Gastrocnemius medialis (tissue), 4 donors: ENCODE measurements at regions not wholly inside any gene's neighbourhood (a gene's known extent, or its start where the extent isn't known, plus 50 kb on each side); places are given as distances from the start of the nearest gene placed in this dataset.
"Not testable (repeated sequence)": the region's sequence is repeated elsewhere in the genome, so short reads cannot be mapped to it uniquely, and the experiment has no call there.

Experiments used
- ATAC-seq, 2 donors: fragments of 150-250 bp; one replicate each; pipeline ENCODE4 v1.9.1; 2016
- DNase-seq, 2 donors: peaks; one replicate each; pipeline ENCODE4 v3.0.0-alpha.2; 2019
- H3K27ac ChIP-seq, 4 donors: fragments of 200-600 bp; sonication (generic); 1 replicate in 1 of 4; 2 replicates in 3 of 4; pipeline ENCODE4 v1.5.1; 2016 to 2018; ENCODE audit warnings: mild to moderate bottlenecking in 2 of 4, moderate library complexity in 1 of 4
- H3K27me3 ChIP-seq, 3 donors: fragments of 200-600 bp; sonication (generic) in 2 of 3; 1 replicate in 1 of 3; 2 replicates in 2 of 3; pipeline versions ENCODE4 v1.5.1 to v1.6.0; 2016 to 2019; ENCODE audit warnings: mild to moderate bottlenecking in 1 of 3, moderate library complexity in 1 of 3
- H3K36me3 ChIP-seq, 2 donors: fragments of 200-600 bp; sonication (generic) in 1 of 2; one replicate each; pipeline ENCODE4 v1.5.1; 2017 to 2018
- H3K4me1 ChIP-seq, 2 donors: fragments of 200-600 bp; sonication (generic) in 1 of 2; one replicate each; pipeline ENCODE4 v1.5.1; 2016 to 2017; ENCODE audit warnings: mild to moderate bottlenecking in 2 of 2
- H3K4me3 ChIP-seq, 4 donors: fragments of 200-600 bp; sonication (generic) in 3 of 4; 1 replicate in 1 of 4; 2 replicates in 3 of 4; pipeline ENCODE4 v1.5.1; 2016 to 2019; ENCODE audit warnings: mild to moderate bottlenecking in 2 of 4
- H3K9me3 ChIP-seq, 3 donors: fragments of 200-600 bp; sonication (generic) in 2 of 3; 1 replicate in 1 of 3; 2 replicates in 2 of 3; pipeline ENCODE4 v1.5.1; 2016 to 2019
- CTCF ChIP-seq, 5 experiments: fragments of 450-650 bp in 3 of 5; fragments of 200-600 bp in 2 of 5; sonication (generic) in 2 of 5; IDR thresholded peaks in 4 of 5; conservative IDR thresholded peaks in 1 of 5; 1 replicate in 4 of 5; 2 replicates in 1 of 5; pipeline ENCODE4 v1.5.1; 2016 to 2019; ENCODE audit warnings: antibody characterized with exemption in 5 of 5, mild to moderate bottlenecking in 3 of 5, moderate library complexity in 3 of 5
- POLR2A ChIP-seq, 2 donors: fragments of 450-650 bp; IDR thresholded peaks; one replicate each; pipeline ENCODE4 v1.6.1; 2017; ENCODE audit warnings: antibody characterized with exemption in 2 of 2, mild to moderate bottlenecking in 2 of 2, moderate library complexity in 2 of 2
- in situ Hi-C, 4 donors: fragments of 200-750 bp; cut with MboI; loops; one replicate each; pipeline versions ENCODE4 v1.15.0 to v1.8.0; 2017; ENCODE audit warnings: low sequenced_read_pairs in 4 of 4
- intact Hi-C: fragments of 100-400 bp; cut with DNase I; formaldehyde crosslinking; loops from one replicate; pipeline ENCODE4 v1.15.1; 2023; ENCODE audit warnings: low total_unique reads

- no peaks in the 10 kb centered on the region for H3K27me3 ChIP-seq
- H3K9me3 ChIP-seq: no peaks in the 10 kb centered on the region
- no peak for TF ChIP-seq CTCF (IDR thresholded peaks at IDR 0.05 in 4 of 5, conservative IDR thresholded peaks at IDR 0.05 in 1 of 5)
- TF ChIP-seq POLR2A (IDR thresholded peaks at IDR 0.05): no peak
- no peak overlapping the region for H3K27ac ChIP-seq
- no peak for DNase-seq
- ATAC-seq: no peak
- no peak overlapping the region for H3K4me3 ChIP-seq
- in situ Hi-C loops: no loop called here
- H3K36me3 ChIP-seq: no peaks in the 10 kb centered on the region
- intact Hi-C loops: no loop called here
- no peaks in the 10 kb centered on the region for H3K4me1 ChIP-seq
Observed at GRCh38 chr19:30968210-30968609, 381.0 kb downstream of the TSHZ3 start.

GRCh38 chr19:30966486-30966885 is 382.8 kb downstream of the TSHZ3 start:
- ATAC-seq: no peak
- in situ Hi-C loops: no loop called here

GRCh38 chr19:30959011-30959410 is 390.2 kb downstream of the TSHZ3 start:
- TF ChIP-seq POLR2A (IDR thresholded peaks at IDR 0.05): no peak
- no peak for TF ChIP-seq CTCF (IDR thresholded peaks at IDR 0.05 in 4 of 5, conservative IDR thresholded peaks at IDR 0.05 in 1 of 5)
- H3K27me3 ChIP-seq: no peaks in the 10 kb centered on the region
- DNase-seq (no peak), ATAC-seq (no peak)
- in situ Hi-C loops: no loop called here
- H3K4me3 ChIP-seq: no peak overlapping the region
- no peaks in the 10 kb centered on the region for H3K4me1 ChIP-seq
- no peaks in the 10 kb centered on the region for H3K36me3 ChIP-seq
- no peaks in the 10 kb centered on the region for H3K9me3 ChIP-seq
- H3K27ac ChIP-seq: no peak overlapping the region
- intact Hi-C loops: no loop called here

More at GRCh38 chr19:30966486-30966885, 382.8 kb downstream of the TSHZ3 start:
- TF ChIP-seq CTCF (IDR thresholded peaks at IDR 0.05 in 4 of 5, conservative IDR thresholded peaks at IDR 0.05 in 1 of 5) (no peak), POLR2A (IDR thresholded peaks at IDR 0.05) (no peak)
- no peaks in the 10 kb centered on the region for H3K36me3 ChIP-seq
- no peaks in the 10 kb centered on the region for H3K4me1 ChIP-seq
- H3K27ac ChIP-seq: no peak overlapping the region
- intact Hi-C loops: no loop called here
- H3K27me3 ChIP-seq: no peaks in the 10 kb centered on the region
- no peak for DNase-seq
- H3K4me3 ChIP-seq: no peak overlapping the region
- no peaks in the 10 kb centered on the region for H3K9me3 ChIP-seq

- TF ChIP-seq POLR2A (IDR thresholded peaks at IDR 0.05) (no peak), CTCF (IDR thresholded peaks at IDR 0.05 in 4 of 5, conservative IDR thresholded peaks at IDR 0.05 in 1 of 5) (no peak)
- no peak for DNase-seq
- H3K27me3 ChIP-seq: no peaks in the 10 kb centered on the region
- in situ Hi-C loops (no loop called here), intact Hi-C loops (no loop called here)
- H3K4me3 ChIP-seq: no peak overlapping the region
- H3K4me1 ChIP-seq: no peaks in the 10 kb centered on the region
- no peak overlapping the region for H3K27ac ChIP-seq
- no peaks in the 10 kb centered on the region for H3K36me3 ChIP-seq
- H3K9me3 ChIP-seq: no peaks in the 10 kb centered on the region
- no peak for ATAC-seq
Observed at GRCh38 chr19:30955112-30956104, 393.8 kb downstream of the TSHZ3 start.

- in situ Hi-C loops, H3K4me1 ChIP-seq: not testable (repeated sequence)
Observed at GRCh38 chr19:30944276-30944932, 404.8 kb downstream of the TSHZ3 start.

More at GRCh38 chr19:30944276-30944932, 404.8 kb downstream of the TSHZ3 start:
- H3K27ac ChIP-seq, H3K27me3 ChIP-seq, intact Hi-C loops, ATAC-seq, DNase-seq, H3K36me3 ChIP-seq, H3K9me3 ChIP-seq, H3K4me3 ChIP-seq: not testable (repeated sequence)
